Glutamatergic neuron (in vitro differentiated cells): ENCODE measurements at regions not wholly inside any gene's neighbourhood (a gene's known extent, or its start where the extent isn't known, plus 50 kb on each side); places are given as distances from the start of the nearest gene placed in this dataset.

ENCODE experiments used
- DNase-seq: peaks from one replicate; pipeline ENCODE4 v3.0.0; 2022
- H3K27ac Mint-ChIP-seq: one replicate; pipeline ENCODE4 v1.8.0; 2020; ENCODE audit warnings: mild to moderate bottlenecking, mixed read lengths, inconsistent platforms; ENCODE audit not compliant: unreplicated experiment
- H3K27me3 Mint-ChIP-seq: one replicate; pipeline ENCODE4 v1.8.0; 2020; ENCODE audit warnings: mild to moderate bottlenecking, moderate library complexity, mixed read lengths, inconsistent platforms; ENCODE audit not compliant: unreplicated experiment
- H3K36me3 Mint-ChIP-seq: one replicate; pipeline ENCODE4 v1.8.0; 2020; ENCODE audit warnings: mild to moderate bottlenecking, mixed read lengths, inconsistent platforms; ENCODE audit not compliant: unreplicated experiment
- H3K4me1 Mint-ChIP-seq: one replicate; pipeline ENCODE4 v1.8.0; 2020; ENCODE audit warnings: mild to moderate bottlenecking, low read depth, mixed read lengths, inconsistent platforms; ENCODE audit not compliant: unreplicated experiment
- H3K4me3 Mint-ChIP-seq: one replicate; pipeline ENCODE4 v1.8.0; 2020; ENCODE audit warnings: mild to moderate bottlenecking, mixed read lengths, inconsistent platforms; ENCODE audit not compliant: unreplicated experiment
- H3K9me3 Mint-ChIP-seq: one replicate; pipeline ENCODE4 v1.8.0; 2020; ENCODE audit warnings: mild to moderate bottlenecking, moderate library complexity, mixed read lengths, inconsistent platforms; ENCODE audit not compliant: unreplicated experiment
- CTCF ChIP-seq: fragments of 200-600 bp; sonication (generic); IDR thresholded peaks from one replicate; pipeline ENCODE4 v1.5.0; 2021; ENCODE audit not compliant: partially characterized antibody, unreplicated experiment

- Mint-ChIP-seq H3K27me3 (peaks cover 3% of the 10 kb centered on the region), H3K27ac (no peak overlapping the region), H3K4me1 (peaks cover 8% of the 10 kb centered on the region), H3K4me3 (no peak overlapping the region), H3K36me3 (no peaks in the 10 kb centered on the region), H3K9me3 (no peaks in the 10 kb centered on the region)
- TF ChIP-seq CTCF = no peak
- no peak for DNase-seq
Observed at GRCh38 chr9:119020730-119021333, 348.4 kb downstream of the BRINP1 start.

GRCh38 chr9:119026120-119026519 lies 343.1 kb downstream of the BRINP1 start:
- no peak for TF ChIP-seq CTCF
- Mint-ChIP-seq H3K27ac (no peak overlapping the region), H3K4me3 (no peak overlapping the region), H3K36me3 (no peaks in the 10 kb centered on the region), H3K4me1 (no peaks in the 10 kb centered on the region), H3K9me3 (no peaks in the 10 kb centered on the region), H3K27me3 (no peaks in the 10 kb centered on the region)
- no peak for DNase-seq

GRCh38 chr9:119027901-119028699 lies 341.1 kb downstream of the BRINP1 start:
- Mint-ChIP-seq H3K27ac (no peak overlapping the region), H3K36me3 (no peaks in the 10 kb centered on the region), H3K9me3 (no peaks in the 10 kb centered on the region), H3K27me3 (no peaks in the 10 kb centered on the region), H3K4me1 (no peaks in the 10 kb centered on the region), H3K4me3 (no peak overlapping the region)
- peak; percentile 35 for TF ChIP-seq CTCF
- DNase-seq = no peak

- Mint-ChIP-seq H3K27me3 (no peaks in the 10 kb centered on the region), H3K27ac (no peak overlapping the region), H3K4me1 (no peaks in the 10 kb centered on the region), H3K36me3 (no peaks in the 10 kb centered on the region), H3K9me3 (no peaks in the 10 kb centered on the region), H3K4me3 (no peak overlapping the region)
- TF ChIP-seq CTCF = no peak
- no peak for DNase-seq
Observed at GRCh38 chr9:119029886-119030285, 339.3 kb downstream of the BRINP1 start.

GRCh38 chr9:119033596-119033995 lies 335.6 kb downstream of the BRINP1 start:
- H3K27me3 Mint-ChIP-seq = no peaks in the 10 kb centered on the region
- no peak overlapping the region for H3K27ac Mint-ChIP-seq
- H3K4me3 Mint-ChIP-seq = no peak overlapping the region
- H3K36me3 Mint-ChIP-seq = no peaks in the 10 kb centered on the region
- H3K4me1 Mint-ChIP-seq = no peaks in the 10 kb centered on the region
- H3K9me3 Mint-ChIP-seq = no peaks in the 10 kb centered on the region
- no peak for DNase-seq
- no peak for TF ChIP-seq CTCF
